PC-9 (cell line): ENCODE measurements at regions not wholly inside any gene's neighbourhood (a gene's known extent, or its start where the extent isn't known, plus 50 kb on each side); places are given as distances from the start of the nearest gene placed in this dataset.

Experiments
- CTCF ChIP-seq: fragments of 200-600 bp; sonication (generic); conservative IDR thresholded peaks from 2 replicates; pipeline ENCODE4 v1.6.1; 2017; ENCODE audit warnings: mixed run types, antibody characterized with exemption, mild to moderate bottlenecking, moderate library complexity
- EZH2 ChIP-seq: fragments of 200-600 bp; sonication (generic); IDR thresholded peaks from 2 replicates; pipeline ENCODE4 v1.8.0; 2017; ENCODE audit warnings: antibody characterized with exemption, low read depth

- TF ChIP-seq CTCF (no peak), EZH2 (no peak)
Measured at GRCh38 chr16:17964196-17964595, 372.3 kb downstream of the NPIPA8 start.
